PC-3 (cell line): ENCODE measurements at regions not wholly inside any gene's neighbourhood (a gene's known extent, or its start where the extent isn't known, plus 50 kb on each side); places are given as distances from the start of the nearest gene placed in this dataset.

ENCODE experiments used
- CTCF ChIP-seq: fragments of 300-600 bp; sonication (generic); conservative IDR thresholded peaks from 2 replicates; pipeline ENCODE4 v1.5.1; 2017; ENCODE audit warnings: antibody characterized with exemption, low read depth, mild to moderate bottlenecking, low read length
- EZH2phosphoT487 ChIP-seq: fragments of 300-600 bp; sonication (generic); IDR thresholded peaks from 2 replicates; pipeline ENCODE4 v1.6.1; 2018; ENCODE audit warnings: mild to moderate bottlenecking, antibody characterized with exemption, low read length, borderline replicate concordance

DNA sequence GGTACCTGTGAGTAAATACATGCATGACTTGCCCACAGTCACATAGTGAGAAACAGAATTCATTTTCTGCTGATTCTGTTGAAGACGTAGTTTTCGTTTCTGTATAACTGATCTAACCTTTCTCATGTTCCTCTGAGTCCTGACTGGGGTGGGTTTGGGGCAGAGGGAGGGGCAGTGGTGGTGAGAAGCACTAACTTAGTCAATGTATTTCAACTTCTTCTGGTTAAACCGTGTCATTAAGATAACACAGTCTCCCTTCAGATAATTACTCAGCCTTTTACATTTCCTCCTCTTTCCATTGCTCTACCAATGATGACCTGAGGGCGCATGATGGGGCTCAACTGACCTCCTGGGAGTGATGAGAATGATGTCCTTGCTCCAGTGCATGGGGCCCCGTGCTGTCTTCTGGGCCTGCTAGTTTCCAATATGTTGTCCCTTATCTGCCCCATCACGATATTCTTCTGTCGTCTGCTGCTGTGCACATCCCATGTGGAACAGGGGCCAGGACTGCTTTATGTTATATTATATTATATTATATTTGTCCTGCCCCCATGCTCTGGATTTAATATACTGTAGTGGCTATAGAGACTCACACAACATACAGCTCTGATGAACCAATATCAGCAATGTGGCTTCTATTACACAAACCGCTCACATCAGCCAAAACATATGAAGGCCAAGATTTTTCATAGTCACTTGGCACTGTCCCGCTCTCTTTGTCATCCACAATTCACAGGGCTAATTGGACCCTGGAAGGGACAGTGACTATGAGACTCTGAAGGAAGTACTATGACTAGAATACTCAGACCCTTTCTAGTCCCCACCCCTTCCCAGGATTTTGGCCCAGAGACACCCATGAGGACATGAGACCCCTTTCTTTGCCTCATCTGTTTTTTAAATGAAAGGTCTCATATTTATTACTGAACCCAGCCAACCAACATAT, 407.1 kb upstream of the MCTP2 start:
- TF ChIP-seq CTCF = no peak
- TF ChIP-seq EZH2phosphoT487 = no peak
